ENCODE measurements at regions not wholly inside any gene's neighbourhood (a gene's known extent, or its start where the extent isn't known, plus 50 kb on each side); places are given as distances from the start of the nearest gene placed in this dataset.

DNA sequence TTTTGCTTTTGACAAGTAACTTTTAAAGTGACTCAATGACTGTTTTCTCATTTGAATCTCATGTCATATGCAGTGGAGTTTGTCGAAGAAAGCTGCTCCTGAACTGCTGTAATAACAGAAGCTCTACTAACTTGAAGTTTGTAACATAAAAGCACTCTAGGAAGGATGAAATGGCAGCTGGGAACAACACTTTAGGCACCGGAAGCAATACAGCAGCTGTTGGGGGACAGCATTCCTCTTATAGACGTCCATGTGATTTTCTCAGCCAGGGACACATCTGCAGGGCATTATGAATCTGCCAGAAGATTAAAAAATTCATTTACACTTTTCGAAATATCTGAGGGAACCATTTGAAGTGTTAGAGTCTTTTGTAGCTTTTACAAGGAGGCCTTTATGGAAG, 1035.8 kb downstream of the ADGRL3 start:
- TF ChIP-seq POLR2A (IDR thresholded peaks at IDR 0.05) (no peak), POLR2AphosphoS5 (IDR thresholded peaks at IDR 0.05) (no peak)
